ENCODE measurements at regions not wholly inside any gene's neighbourhood (a gene's known extent, or its start where the extent isn't known, plus 50 kb on each side); places are given as distances from the start of the nearest gene placed in this dataset.
A peak's percentile ranks its signal among the peaks of the same experiment; 100 is the strongest.

DNA sequence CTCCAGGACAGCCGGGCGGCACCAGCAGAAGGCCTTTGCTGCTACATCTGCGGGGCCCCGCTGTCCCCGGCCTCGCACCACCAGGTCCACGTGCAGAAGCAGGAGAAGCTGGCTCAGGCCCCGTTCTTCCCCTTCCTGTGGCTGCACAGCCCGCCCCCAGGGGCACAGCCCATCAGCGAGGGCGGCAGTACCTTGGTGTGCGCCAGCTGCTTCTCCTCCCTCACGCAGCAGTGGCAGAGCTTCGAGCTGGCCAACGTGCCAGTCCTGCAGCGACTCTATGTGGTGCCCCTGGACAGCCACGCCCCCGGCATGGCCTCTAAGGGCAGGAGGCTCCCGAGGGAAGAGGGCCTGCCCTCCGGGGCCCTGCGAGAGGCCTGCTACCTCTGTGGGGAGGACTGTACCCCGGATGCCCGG, 58.3 kb upstream of the CIBAR2 start (continued):
- TF ChIP-seq, protein P1, sequence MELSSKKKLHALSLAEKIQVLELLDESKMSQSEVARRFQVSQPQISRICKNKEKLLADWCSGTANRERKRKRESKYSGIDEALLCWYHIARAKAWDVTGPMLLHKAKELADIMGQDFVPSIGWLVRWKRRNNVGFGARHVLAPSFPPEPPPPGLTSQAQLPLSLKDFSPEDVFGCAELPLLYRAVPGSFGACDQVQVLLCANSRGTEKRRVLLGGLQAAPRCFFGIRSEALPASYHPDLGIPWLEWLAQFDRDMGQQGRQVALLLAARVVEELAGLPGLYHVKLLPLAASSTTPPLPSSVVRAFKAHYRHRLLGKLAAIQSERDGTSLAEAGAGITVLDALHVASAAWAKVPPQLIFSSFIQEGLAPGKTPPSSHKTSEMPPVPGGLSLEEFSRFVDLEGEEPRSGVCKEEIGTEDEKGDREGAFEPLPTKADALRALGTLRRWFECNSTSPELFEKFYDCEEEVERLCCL (CRISPR knock-in tag; IDR thresholded peaks at IDR 0.05; ENCODE audit: borderline replicate concordance): 0 out of 2 replicates have a peak, but pooled peaks have one; percentile 68
- TF ChIP-seq NFE2L1 (CRISPR knock-in tag; IDR thresholded peaks at IDR 0.05; ENCODE audit: borderline replicate concordance) (no peak), NFIB (CRISPR knock-in tag; IDR thresholded peaks at IDR 0.05; ENCODE audit: borderline replicate concordance) (no peak), ZNF251 (CRISPR knock-in tag; IDR thresholded peaks at IDR 0.05) (no peak), EP300 (IDR thresholded peaks at IDR 0.05; ENCODE audit: low read depth in 2 of 2, low read length in 2 of 2) (no peak), EP300 (CRISPR knock-in tag; IDR thresholded peaks at IDR 0.05; ENCODE audit: borderline replicate concordance) (no peak), TMF1 (CRISPR knock-in tag; IDR thresholded peaks at IDR 0.05; ENCODE audit: low read depth) (peak; percentile 57; the same call in 1 of the 2 replicates), ZFP90 (CRISPR knock-in tag; IDR thresholded peaks at IDR 0.05; ENCODE audit: borderline replicate concordance) (no peak), ZIK1 (CRISPR knock-in tag; IDR thresholded peaks at IDR 0.05; ENCODE audit: borderline replicate concordance, low read depth) (no peak), ZNF747 (CRISPR knock-in tag; IDR thresholded peaks at IDR 0.05; ENCODE audit: borderline replicate concordance) (no peak), JUNB (CRISPR knock-in tag; IDR thresholded peaks at IDR 0.05; ENCODE audit: borderline replicate concordance) (no peak), ZNF777 (CRISPR knock-in tag; IDR thresholded peaks at IDR 0.05) (no peak), RARA (CRISPR knock-in tag; IDR thresholded peaks at IDR 0.05) (no peak)
- TF ChIP-seq, protein P2, sequence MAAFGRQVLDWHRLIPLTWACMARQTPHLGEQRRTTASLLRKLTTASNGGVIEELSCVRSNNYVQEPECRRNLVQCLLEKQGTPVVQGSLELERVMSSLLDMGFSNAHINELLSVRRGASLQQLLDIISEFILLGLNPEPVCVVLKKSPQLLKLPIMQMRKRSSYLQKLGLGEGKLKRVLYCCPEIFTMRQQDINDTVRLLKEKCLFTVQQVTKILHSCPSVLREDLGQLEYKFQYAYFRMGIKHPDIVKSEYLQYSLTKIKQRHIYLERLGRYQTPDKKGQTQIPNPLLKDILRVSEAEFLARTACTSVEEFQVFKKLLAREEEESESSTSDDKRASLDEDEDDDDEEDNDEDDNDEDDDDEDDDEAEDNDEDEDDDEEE (CRISPR knock-in tag; IDR thresholded peaks at IDR 0.05): no peak
- TF ChIP-seq, protein P3, sequence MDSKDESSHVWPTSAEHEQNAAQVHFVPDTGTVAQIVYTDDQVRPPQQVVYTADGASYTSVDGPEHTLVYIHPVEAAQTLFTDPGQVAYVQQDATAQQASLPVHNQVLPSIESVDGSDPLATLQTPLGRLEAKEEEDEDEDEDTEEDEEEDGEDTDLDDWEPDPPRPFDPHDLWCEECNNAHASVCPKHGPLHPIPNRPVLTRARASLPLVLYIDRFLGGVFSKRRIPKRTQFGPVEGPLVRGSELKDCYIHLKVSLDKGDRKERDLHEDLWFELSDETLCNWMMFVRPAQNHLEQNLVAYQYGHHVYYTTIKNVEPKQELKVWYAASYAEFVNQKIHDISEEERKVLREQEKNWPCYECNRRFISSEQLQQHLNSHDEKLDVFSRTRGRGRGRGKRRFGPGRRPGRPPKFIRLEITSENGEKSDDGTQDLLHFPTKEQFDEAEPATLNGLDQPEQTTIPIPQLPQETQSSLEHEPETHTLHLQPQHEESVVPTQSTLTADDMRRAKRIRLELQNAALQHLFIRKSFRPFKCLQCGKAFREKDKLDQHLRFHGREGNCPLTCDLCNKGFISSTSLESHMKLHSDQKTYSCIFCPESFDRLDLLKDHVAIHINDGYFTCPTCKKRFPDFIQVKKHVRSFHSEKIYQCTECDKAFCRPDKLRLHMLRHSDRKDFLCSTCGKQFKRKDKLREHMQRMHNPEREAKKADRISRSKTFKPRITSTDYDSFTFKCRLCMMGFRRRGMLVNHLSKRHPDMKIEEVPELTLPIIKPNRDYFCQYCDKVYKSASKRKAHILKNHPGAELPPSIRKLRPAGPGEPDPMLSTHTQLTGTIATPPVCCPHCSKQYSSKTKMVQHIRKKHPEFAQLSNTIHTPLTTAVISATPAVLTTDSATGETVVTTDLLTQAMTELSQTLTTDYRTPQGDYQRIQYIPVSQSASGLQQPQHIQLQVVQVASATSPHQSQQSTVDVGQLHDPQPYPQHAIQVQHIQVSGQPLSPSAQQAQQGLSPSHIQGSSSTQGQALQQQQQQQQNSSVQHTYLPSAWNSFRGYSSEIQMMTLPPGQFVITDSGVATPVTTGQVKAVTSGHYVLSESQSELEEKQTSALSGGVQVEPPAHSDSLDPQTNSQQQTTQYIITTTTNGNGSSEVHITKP (CRISPR knock-in tag; IDR thresholded peaks at IDR 0.05; ENCODE audit: low read depth): no peak
- TF ChIP-seq, protein P4, sequence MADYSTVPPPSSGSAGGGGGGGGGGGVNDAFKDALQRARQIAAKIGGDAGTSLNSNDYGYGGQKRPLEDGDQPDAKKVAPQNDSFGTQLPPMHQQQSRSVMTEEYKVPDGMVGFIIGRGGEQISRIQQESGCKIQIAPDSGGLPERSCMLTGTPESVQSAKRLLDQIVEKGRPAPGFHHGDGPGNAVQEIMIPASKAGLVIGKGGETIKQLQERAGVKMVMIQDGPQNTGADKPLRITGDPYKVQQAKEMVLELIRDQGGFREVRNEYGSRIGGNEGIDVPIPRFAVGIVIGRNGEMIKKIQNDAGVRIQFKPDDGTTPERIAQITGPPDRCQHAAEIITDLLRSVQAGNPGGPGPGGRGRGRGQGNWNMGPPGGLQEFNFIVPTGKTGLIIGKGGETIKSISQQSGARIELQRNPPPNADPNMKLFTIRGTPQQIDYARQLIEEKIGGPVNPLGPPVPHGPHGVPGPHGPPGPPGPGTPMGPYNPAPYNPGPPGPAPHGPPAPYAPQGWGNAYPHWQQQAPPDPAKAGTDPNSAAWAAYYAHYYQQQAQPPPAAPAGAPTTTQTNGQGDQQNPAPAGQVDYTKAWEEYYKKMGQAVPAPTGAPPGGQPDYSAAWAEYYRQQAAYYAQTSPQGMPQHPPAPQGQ (CRISPR knock-in tag; IDR thresholded peaks at IDR 0.05; ENCODE audit: borderline replicate concordance): no peak
- TF ChIP-seq, protein P5, sequence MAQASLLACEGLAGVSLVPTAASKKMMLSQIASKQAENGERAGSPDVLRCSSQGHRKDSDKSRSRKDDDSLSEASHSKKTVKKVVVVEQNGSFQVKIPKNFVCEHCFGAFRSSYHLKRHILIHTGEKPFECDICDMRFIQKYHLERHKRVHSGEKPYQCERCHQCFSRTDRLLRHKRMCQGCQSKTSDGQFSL (CRISPR knock-in tag; IDR thresholded peaks at IDR 0.05): no peak
